GM20000 (cell line): ENCODE measurements at regions not wholly inside any gene's neighbourhood (a gene's known extent, or its start where the extent isn't known, plus 50 kb on each side); places are given as distances from the start of the nearest gene placed in this dataset.

Experiments used
- DNase-seq: peaks from one replicate; pipeline ENCODE4 v3.0.0; 2012; ENCODE audit warnings: low spot score
- TF ChIP-seq, protein P1 (sequence below): IDR thresholded peaks from 2 replicates; pipeline ENCODE4 v1.5.1; 2012; ENCODE audit warnings: mild to moderate bottlenecking, control low read depth; ENCODE audit errors: extremely low read depth, missing control alignments

DNA sequence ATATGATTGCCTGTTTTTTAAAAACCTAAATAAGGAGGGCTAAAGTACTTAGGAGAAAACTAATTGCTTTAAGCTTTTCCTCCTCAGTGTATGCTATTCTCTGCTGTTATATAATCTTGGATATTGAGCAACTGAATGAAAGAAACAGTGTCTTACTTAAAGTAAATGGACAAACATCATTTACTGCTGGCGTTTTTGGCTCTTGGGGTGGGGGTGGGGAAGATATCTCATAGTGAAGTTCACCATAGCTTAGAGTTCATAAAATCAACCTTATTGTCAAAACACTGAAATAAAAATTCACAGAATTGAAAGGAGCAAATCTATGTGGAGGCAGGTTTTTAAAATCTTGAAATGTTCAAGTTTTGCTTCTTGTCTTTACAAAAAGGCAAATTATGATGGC, 256.4 kb upstream of the SOX2 start:
- no peak for DNase-seq
- TF ChIP-seq, protein P1, sequence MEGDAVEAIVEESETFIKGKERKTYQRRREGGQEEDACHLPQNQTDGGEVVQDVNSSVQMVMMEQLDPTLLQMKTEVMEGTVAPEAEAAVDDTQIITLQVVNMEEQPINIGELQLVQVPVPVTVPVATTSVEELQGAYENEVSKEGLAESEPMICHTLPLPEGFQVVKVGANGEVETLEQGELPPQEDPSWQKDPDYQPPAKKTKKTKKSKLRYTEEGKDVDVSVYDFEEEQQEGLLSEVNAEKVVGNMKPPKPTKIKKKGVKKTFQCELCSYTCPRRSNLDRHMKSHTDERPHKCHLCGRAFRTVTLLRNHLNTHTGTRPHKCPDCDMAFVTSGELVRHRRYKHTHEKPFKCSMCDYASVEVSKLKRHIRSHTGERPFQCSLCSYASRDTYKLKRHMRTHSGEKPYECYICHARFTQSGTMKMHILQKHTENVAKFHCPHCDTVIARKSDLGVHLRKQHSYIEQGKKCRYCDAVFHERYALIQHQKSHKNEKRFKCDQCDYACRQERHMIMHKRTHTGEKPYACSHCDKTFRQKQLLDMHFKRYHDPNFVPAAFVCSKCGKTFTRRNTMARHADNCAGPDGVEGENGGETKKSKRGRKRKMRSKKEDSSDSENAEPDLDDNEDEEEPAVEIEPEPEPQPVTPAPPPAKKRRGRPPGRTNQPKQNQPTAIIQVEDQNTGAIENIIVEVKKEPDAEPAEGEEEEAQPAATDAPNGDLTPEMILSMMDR: no peak

DNA sequence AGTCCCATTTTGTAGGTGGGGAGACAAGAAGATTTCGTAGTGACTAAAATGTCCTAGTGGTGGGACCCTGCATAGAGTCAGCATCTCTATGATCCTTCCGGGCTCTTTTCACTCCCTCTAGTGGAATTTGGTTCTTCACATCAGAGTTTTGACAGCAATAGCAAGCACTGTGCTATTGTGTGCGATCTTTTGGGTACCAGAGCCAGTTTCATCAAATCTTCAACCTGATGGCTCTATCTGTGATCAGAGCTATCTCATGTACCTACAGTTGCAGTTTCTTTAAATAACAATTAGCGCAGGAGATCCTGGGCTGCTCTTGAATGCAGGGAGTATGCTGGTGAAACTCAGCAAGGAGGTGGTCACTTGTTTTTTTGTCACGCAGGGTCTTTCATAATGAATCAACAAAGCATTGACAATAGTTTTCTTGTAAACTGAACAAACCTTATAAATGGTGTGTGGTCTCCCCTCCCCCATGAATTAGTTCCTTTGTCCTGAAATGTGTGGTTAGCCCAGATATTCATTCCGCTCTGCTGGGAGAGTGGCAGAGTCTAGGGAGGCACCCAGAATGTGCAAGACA, 257.2 kb upstream of the SOX2 start:
- TF ChIP-seq, protein P1: no peak
- DNase-seq: no peak

DNA sequence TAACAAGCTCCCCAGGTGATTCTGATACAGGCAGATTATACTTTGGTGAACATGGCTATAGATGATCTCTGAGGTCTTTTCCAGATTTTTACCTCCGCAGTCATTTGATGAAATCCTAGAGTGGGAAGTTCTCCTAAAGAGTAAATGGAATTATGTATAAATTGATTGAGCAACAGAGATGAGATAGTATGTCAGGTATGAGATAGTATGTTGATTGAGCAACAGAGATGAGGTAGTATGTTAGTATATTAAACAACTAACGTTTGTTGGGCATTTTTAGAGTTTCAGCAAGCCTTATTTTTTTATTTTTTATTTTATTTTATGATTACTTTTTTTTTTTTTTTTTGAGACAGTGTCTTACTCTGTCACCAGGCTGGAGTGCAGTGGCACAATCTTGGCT, 265.0 kb upstream of the SOX2 start:
- TF ChIP-seq, protein P1: no peak
- DNase-seq: no peak

DNA sequence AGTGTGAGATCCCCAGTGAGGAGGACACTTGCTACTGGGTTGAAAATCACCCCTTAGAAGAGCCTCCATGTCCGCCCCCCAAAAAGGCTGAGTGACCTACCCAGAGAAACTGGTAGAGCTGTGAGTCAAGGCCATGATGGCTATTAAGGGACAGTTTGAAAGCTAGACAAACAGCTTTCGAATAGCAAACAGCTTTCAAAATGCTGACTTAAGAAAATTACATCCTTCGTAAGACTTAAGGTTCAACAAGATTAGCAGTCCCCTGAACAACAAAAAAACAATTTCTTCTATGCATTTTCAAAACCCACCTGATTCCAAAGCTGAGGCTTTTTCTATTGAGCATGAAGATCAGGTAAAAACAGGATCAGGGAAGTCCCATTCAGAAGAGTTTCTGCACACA, 269.7 kb upstream of the SOX2 start:
- TF ChIP-seq, protein P1: no peak
- no peak for DNase-seq

DNA sequence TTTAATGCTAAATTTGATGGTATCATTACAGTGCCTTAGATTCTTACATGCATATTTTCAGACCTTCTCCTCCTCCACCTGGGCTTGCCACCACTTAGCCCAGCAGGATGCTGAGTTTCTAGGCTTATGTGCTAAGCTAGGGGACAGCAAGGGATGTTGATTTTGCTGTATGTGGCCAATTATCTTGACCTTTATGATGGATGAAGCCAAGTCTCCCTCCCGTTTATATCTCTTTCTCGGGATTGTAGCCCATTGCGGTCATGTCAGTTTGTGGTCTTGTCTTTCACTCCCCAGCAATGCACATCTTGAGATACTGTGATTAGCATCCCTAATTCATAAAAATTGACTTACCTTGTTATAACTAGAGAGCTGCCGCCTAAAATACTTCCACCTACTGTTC, 278.7 kb upstream of the SOX2 start:
- DNase-seq: no peak

DNA sequence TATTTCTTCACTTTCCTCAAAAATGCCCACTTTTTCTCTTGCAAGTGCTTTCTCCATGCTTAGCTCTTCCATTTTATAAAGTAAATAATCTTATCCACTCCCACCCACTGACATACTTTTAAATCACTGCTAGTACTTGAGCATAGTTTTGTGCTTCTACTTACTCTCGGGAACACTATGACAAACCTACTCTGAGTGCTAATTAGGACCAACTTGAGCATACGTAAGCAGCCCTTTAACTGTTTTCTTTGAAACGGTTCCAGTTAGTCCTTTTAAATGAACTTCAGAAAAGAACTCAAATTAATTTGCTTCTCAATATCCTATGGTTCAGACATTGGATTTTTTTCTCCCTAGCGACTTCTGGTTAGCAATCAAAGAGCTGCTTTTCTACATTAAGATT, 280.0 kb upstream of the SOX2 start:
- no peak for DNase-seq
- TF ChIP-seq, protein P1: no peak

More for the DNA sequence above, 278.7 kb upstream of the SOX2 start:
- TF ChIP-seq, protein P1: no peak

DNA sequence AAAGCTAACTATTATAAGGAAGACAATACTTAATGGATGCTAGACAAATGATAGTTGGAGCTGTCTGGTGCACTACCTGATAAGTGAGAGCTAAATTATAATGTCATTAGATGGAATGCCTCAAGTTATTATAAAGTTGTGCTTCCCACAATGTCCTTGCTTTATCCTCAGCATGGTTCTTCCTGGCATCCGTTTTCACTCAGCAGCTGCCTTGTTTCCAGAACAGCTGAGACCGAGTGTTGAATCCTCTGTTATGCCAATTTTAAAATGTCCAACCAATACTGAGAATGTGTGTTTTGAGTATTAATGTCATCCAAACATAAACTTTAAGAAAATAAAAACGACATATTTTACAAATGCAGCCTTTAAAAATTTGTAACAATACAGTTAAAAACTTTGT, 286.7 kb upstream of the SOX2 start:
- DNase-seq: no peak
- TF ChIP-seq, protein P1: no peak
